HG03097 (cell line): ENCODE measurements at regions not wholly inside any gene's neighbourhood (a gene's known extent, or its start where the extent isn't known, plus 50 kb on each side); places are given as distances from the start of the nearest gene placed in this dataset.
"Not testable (repeated sequence)": the region's sequence is repeated elsewhere in the genome, so short reads cannot be mapped to it uniquely, and the experiment has no call there.

Source experiments
- ATAC-seq: cut with Tn5 transposase; IDR thresholded peaks from one replicate; pipeline ENCODE4 v1.9.1; 2021; ENCODE audit not compliant: unreplicated experiment, low FRiP score

GRCh38 chr1:81547912-81548303 is 252.8 kb upstream of the ADGRL2 start:
- ATAC-seq, result peak; percentile 57

DNA sequence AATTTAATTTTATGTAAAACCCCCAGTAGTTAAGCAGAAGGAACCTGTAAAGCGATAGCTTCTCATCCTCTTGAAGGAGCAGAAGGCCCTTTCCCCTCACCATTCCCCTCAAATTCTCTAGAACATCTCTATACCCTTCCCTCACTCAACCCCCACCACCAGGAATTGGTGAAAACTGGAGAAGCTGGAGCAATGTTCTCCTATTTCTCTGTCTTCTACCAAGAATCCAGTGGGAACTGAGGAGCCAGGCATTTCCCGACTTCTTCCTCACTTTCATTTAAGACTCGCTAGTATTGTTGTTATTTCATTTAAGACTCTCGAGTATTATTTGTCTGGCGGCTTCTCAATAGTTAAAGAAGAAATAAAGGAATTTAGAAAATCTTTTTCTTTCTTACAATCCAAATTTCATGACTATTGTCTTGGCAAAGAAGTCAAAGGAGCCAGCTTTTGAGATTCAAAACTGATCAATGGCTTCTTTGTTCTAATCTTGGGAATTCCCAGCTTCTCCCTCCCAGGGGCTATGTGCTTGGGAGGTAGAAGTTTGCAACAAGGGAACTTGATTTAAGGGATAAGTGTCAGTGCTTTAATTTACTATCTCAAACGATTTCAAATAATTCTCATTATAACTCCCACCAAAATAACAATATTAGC is 253.3 kb upstream of the ADGRL2 start:
- no peak for ATAC-seq

DNA sequence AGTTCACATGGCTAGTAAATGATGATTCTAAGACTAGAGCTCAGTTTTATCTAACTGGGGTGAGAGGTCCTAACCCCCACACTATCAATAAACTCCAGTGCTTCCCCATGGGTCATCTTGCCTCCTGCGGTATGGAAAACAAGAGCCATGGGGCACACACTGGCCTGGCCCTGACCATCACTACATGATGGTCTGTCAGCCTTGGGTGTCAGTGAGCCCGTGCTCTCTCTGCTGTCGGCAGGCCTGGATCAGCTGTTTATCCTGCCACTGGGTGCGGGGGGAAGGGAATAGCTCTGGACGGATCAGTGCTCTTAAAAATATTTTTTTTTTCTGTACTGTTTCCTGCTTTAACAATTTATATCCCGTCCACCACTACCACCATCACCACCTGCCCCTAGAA is 255.0 kb upstream of the ADGRL2 start:
- ATAC-seq, result no peak

DNA sequence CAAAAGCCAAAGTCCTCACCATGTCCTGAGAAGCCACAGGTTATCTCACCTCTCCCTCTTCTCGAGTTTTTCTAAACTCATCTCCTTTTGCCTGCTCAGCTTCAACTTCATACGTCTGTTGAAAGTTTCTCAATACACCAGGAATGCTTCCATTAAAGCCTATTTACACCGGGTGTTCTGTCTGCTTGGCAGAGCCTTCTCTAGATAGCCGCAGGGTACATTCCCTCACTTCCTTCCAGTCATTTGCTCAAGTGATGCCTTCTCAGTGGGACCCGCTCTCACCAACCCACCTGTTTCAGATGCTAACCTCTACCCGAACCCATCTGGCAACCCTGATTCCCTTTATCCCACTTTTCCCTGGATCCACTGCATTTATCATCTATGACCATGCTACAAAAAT is 257.0 kb upstream of the ADGRL2 start:
- no peak for ATAC-seq

DNA sequence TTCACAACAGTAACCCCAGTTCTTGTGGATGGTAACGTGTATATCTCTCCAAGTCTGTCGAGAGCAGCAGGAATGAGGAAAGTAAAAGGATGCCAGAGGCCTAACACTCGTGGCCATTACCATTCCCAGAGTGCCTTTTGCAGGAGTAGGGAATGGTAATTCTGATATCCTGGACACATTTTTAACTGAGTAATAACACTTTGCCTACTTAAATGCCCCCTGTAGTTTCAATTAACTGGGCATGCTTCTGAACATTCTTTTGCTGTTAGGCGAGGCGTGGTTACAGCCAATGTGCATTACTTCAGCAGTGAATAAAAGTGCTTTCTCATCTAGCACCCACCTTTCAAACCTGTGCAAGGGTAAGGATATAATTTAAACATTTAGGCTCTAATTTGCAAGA is 258.5 kb upstream of the ADGRL2 start:
- no peak for ATAC-seq

DNA sequence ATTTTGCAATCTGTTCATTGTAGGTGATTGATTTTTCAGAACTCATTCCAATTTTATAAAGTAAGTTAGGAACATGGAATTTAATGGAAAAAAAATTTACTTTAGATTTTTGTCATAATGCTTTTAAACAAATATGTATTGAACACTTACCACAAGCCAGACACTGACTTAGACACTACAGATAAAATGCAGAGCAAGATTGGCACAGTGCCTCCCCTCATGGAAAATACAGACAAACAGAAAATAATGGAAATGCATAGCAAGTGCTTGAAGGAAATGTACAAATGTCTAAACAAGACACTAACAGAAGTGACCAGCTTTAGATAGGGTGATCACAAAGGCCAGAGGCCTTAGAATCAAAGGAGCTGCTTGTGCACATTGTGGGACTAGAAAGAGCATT is 260.5 kb upstream of the ADGRL2 start:
- no peak for ATAC-seq

- ATAC-seq, result no peak
Observed at GRCh38 chr1:81529014-81529413, 271.7 kb upstream of the ADGRL2 start.

- no peak for ATAC-seq
Observed at GRCh38 chr1:81525085-81525484, 275.6 kb upstream of the ADGRL2 start.

DNA sequence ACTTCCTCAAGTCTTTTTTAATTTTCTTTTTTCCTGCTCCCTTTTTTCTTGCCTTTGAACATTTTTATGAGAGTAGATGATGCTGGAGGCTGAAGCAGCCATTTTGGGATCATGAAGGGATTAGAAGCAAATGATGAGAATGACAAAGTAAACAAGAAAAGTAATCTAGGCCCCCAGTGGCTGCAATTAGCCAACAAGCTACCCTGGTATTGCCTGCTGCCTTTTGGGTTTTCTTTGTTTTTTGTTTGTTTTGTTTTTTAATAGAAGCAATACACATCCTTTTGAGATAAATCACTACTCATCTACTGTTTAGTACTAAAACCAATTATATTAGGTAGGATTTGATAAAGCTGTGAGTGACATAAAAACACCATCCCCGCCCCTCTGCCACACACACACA is 280.7 kb upstream of the ADGRL2 start:
- no peak for ATAC-seq

DNA sequence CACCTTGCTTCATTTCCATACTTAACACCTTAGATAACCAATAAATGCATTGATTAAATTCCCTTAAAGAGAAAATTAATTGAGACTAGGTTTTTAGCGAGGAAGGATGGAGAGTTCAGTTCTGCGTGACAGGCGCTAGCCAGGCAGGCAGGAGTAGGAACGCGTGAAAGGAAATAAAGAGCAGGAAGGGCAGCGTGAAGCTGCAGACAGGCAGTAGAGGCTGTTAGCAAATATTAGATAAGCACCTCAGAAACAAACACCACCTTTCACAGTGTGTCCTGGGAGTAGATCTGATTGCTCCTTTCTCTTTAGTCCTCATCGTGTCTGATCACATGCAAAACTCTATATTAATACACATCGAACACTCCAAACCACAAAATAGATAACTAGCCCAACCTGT is 282.7 kb upstream of the ADGRL2 start:
- no peak for ATAC-seq

- ATAC-seq, result no peak
Observed at GRCh38 chr1:81513796-81514354, 286.9 kb upstream of the ADGRL2 start.

GRCh38 chr1:81512252-81513003 is 288.3 kb upstream of the ADGRL2 start:
- ATAC-seq, result no peak

GRCh38 chr1:81511281-81511680 is 289.5 kb upstream of the ADGRL2 start:
- ATAC-seq, result no peak

- ATAC-seq, result no peak
Observed at GRCh38 chr1:81510701-81511100, 290.0 kb upstream of the ADGRL2 start.

- no peak for ATAC-seq
Observed at GRCh38 chr1:81509594-81509993, 291.1 kb upstream of the ADGRL2 start.

DNA sequence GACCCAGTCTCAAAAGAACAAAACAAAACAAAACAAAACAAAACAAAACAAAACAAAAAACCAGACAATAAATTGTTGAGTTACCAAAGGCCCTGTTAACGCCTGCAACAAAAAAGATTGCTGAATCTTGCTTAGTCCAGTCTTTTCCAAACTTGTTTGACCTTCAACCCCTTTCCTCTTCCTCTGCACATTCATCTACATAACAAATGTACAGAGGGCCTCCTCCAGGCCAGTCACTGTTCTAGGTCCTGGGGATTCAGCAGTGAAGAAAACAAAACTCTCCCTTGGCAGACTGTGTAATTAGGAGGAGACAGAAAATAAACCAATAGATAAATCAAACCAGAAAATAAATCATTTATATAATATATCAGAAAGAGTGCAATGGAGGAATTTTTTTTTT is 294.0 kb upstream of the ADGRL2 start:
- no peak for ATAC-seq

- ATAC-seq, result peak; percentile 79
Observed at GRCh38 chr1:81505831-81506230, 294.9 kb upstream of the ADGRL2 start.

DNA sequence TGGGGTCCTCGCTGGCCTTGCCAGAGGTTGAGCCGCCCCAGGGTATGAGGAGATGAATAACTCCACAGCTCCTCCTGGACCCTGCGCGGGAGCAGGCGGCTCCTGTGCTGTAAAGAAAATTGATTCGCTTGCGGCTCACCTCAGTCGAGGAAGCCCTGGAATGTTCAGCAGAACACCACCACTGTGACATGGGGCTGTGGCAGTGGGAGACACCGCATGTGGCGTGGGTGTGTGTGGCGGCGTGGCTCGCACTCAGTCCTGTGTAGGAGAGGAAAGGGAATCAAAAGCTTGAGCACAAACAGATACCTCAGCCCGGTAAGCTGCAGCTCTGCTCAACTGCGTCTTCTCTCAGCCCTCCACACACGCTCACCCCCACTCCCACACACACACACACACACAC is 295.9 kb upstream of the ADGRL2 start:
- ATAC-seq, result not testable (repeated sequence)

DNA sequence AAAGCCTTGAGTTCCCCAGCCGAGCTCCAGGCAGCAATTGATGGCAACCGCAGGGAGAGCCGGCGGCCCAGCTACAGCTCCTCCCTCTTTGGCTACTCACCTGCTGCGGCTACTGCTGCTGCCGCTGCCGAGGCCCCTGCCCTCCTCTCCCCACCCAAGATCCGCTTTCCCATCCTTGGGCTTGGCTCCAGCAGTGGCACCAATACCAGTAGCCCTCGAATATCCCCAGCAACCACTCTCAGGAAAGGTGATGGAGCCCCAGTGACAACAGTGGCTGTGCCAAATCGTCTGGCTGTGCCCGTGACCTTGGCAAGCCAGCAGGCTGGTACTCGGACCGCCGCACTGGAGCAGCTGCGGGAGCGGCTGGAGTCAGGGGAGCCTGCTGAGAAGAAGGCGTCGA is 298.0 kb upstream of the ADGRL2 start:
- ATAC-seq, result not testable (repeated sequence)

- not testable (repeated sequence) for ATAC-seq
Observed at GRCh38 chr1:81501485-81501884, 299.2 kb upstream of the ADGRL2 start.

GRCh38 chr1:81499487-81499886 is 301.2 kb upstream of the ADGRL2 start:
- ATAC-seq, result no peak
